HEK293 (cell line): ENCODE measurements at regions not wholly inside any gene's neighbourhood (a gene's known extent, or its start where the extent isn't known, plus 50 kb on each side); places are given as distances from the start of the nearest gene placed in this dataset.

Experiments used
- CTCF ChIP-seq: fragments of 450-650 bp; formaldehyde crosslinking; IDR thresholded peaks from 2 replicates; pipeline ENCODE4 v1.5.1; 2016; ENCODE audit warnings: missing biosample characterization, missing genetic modification characterization
- MEIS1 ChIP-seq: sonication (generic); formaldehyde crosslinking; IDR thresholded peaks from 2 replicates; pipeline ENCODE4 v1.8.1; 2022; ENCODE audit warnings: missing genetic modification reagents, mild to moderate bottlenecking, borderline replicate concordance
- YY1 ChIP-seq: fragments of 450-650 bp; formaldehyde crosslinking; IDR thresholded peaks from 2 replicates; pipeline ENCODE4 v1.5.1; 2018; ENCODE audit warnings: missing biosample characterization, missing genetic modification characterization
- ZNF362 ChIP-seq: fragments of 450-650 bp; formaldehyde crosslinking; IDR thresholded peaks from 2 replicates; pipeline ENCODE4 v1.5.1; 2016; ENCODE audit warnings: missing biosample characterization, missing genetic modification characterization
- ZNF692 ChIP-seq: fragments of 450-650 bp; formaldehyde crosslinking; IDR thresholded peaks from 2 replicates; pipeline ENCODE4 v1.5.1; 2016; ENCODE audit warnings: missing biosample characterization, missing genetic modification characterization
- TF ChIP-seq, protein P1 (sequence below): fragments of 450-650 bp; formaldehyde crosslinking; IDR thresholded peaks from 2 replicates; pipeline ENCODE4 v1.5.1; 2016; ENCODE audit warnings: missing biosample characterization, missing genetic modification characterization, low read depth

DNA sequence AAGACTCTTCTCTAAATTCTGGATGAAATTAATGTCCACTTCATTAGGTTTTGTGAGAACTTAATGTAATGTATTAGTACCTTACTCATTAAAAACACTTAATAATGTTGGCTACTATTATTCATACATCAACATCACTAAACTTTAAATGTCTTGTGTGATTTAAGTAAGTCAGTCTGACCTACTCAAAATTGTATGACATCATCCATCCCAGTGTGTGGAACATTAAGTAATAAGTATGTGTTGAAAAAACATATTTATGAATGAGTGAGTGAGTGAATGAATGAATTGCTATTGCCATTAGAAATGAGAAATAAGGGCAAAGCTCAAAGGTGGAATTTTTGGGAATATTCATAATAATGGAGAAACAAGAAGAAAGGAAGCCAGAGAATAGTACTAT is 285.8 kb downstream of the HTR1B start:
- TF ChIP-seq YY1 (tag by site-specific recombination): no peak
- TF ChIP-seq CTCF (tag by site-specific recombination): no peak
- no peak for TF ChIP-seq ZNF692 (tag by site-specific recombination)
- TF ChIP-seq ZNF362 (tag by site-specific recombination): no peak
- TF ChIP-seq, protein P1, sequence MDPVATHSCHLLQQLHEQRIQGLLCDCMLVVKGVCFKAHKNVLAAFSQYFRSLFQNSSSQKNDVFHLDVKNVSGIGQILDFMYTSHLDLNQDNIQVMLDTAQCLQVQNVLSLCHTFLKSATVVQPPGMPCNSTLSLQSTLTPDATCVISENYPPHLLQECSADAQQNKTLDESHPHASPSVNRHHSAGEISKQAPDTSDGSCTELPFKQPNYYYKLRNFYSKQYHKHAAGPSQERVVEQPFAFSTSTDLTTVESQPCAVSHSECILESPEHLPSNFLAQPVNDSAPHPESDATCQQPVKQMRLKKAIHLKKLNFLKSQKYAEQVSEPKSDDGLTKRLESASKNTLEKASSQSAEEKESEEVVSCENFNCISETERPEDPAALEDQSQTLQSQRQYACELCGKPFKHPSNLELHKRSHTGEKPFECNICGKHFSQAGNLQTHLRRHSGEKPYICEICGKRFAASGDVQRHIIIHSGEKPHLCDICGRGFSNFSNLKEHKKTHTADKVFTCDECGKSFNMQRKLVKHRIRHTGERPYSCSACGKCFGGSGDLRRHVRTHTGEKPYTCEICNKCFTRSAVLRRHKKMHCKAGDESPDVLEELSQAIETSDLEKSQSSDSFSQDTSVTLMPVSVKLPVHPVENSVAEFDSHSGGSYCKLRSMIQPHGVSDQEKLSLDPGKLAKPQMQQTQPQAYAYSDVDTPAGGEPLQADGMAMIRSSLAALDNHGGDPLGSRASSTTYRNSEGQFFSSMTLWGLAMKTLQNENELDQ (tag by site-specific recombination): no peak
- TF ChIP-seq MEIS1 (CRISPR knock-in tag): no peak
